ENCODE measurements at regions not wholly inside any gene's neighbourhood (a gene's known extent, or its start where the extent isn't known, plus 50 kb on each side); places are given as distances from the start of the nearest gene placed in this dataset.

DNA sequence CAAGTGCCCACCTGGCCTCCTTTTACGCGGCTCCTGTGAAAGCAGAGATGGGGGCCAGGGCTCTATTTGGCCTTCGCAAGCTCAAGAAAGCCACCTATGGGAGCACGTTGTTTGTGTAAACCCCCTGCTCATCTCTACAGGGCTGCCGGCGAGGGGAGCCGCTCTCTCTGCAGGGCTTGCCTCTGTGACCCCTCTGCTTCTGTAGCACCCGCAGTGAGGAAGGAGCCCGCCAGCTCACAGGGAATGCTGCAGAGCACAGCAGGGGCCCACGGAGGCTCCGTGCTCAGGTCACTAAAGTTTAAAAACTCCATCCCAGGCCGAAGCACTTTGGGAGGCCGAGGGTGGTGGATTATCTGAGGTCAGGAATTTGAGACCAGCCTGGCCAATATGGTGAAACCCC lies 376.8 kb downstream of the IRX2 start:
- TF ChIP-seq, protein P1, sequence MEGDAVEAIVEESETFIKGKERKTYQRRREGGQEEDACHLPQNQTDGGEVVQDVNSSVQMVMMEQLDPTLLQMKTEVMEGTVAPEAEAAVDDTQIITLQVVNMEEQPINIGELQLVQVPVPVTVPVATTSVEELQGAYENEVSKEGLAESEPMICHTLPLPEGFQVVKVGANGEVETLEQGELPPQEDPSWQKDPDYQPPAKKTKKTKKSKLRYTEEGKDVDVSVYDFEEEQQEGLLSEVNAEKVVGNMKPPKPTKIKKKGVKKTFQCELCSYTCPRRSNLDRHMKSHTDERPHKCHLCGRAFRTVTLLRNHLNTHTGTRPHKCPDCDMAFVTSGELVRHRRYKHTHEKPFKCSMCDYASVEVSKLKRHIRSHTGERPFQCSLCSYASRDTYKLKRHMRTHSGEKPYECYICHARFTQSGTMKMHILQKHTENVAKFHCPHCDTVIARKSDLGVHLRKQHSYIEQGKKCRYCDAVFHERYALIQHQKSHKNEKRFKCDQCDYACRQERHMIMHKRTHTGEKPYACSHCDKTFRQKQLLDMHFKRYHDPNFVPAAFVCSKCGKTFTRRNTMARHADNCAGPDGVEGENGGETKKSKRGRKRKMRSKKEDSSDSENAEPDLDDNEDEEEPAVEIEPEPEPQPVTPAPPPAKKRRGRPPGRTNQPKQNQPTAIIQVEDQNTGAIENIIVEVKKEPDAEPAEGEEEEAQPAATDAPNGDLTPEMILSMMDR (IDR thresholded peaks at IDR 0.05; ENCODE audit: control extremely low read depth in 1 of 3, insufficient read depth in 1 of 3, low read depth in 1 of 3, low read length in 3 of 3): no peak
- TF ChIP-seq SP1 (IDR thresholded peaks at IDR 0.05; ENCODE audit: low read depth, low read length): no peak
- no peak for TF ChIP-seq EP300 (IDR thresholded peaks at IDR 0.05; ENCODE audit: borderline replicate concordance in 1 of 2, low read depth in 2 of 2, low read length in 2 of 2)
- TF ChIP-seq RAD21 (IDR thresholded peaks at IDR 0.05 in 1 of 2, conservative IDR thresholded peaks at IDR 0.05 in 1 of 2; ENCODE audit: low read depth in 2 of 2, low read length in 2 of 2): no peak

All from H1 (cell line).